ENCODE measurements at regions not wholly inside any gene's neighbourhood (a gene's known extent, or its start where the extent isn't known, plus 50 kb on each side); places are given as distances from the start of the nearest gene placed in this dataset.

- 45 to 55% methylated on average over 3 of the region's 3 CpGs for WGBS, 2 donors
Observed at GRCh38 chr9:108756746-108757490, 98.9 kb downstream of the ACTL7B start.

GRCh38 chr9:108755979-108756378 lies 99.8 kb downstream of the ACTL7B start:
- no peaks in the 10 kb centered on the region for H3K36me3 ChIP-seq (ENCODE audit: control insufficient read depth in 4 of 4, insufficient read depth in 4 of 4, low read length in 4 of 4)
- no peak overlapping the region for H3K27ac ChIP-seq (ENCODE audit: low read depth in 1 of 2, low read length in 1 of 2)
- no peak overlapping the region for H3K4me3 ChIP-seq
- WGBS, 2 donors: 87 to 92% methylated on average over 3 of the region's 3 CpGs
- no peak overlapping the region for H3K9ac ChIP-seq (ENCODE audit: insufficient read depth in 1 of 2, low read length in 2 of 2)
- no peak for TF ChIP-seq CTCF (IDR thresholded peaks at IDR 0.05; ENCODE audit: control extremely low read depth, extremely low read depth)
- H3K27me3 ChIP-seq (ENCODE audit: control insufficient read depth in 3 of 3, insufficient read depth in 3 of 3, low read length in 2 of 3): no peaks in the 10 kb centered on the region
- no peaks in the 10 kb centered on the region for H3K9me3 ChIP-seq (ENCODE audit: control insufficient read depth in 4 of 4, insufficient read depth in 3 of 4, low read length in 3 of 4)
- DNase-seq: no peak
- ATAC-seq (ENCODE audit: insufficient read depth, low FRiP score): no peak
- H3K4me1 ChIP-seq (ENCODE audit: control insufficient read depth in 5 of 5, insufficient read depth in 5 of 5, low read length in 5 of 5): no peaks in the 10 kb centered on the region

More at GRCh38 chr9:108756746-108757490, 98.9 kb downstream of the ACTL7B start:
- Histone ChIP-seq H3K27me3 (ENCODE audit: control insufficient read depth in 3 of 3, insufficient read depth in 3 of 3, low read length in 2 of 3) (no peaks in the 10 kb centered on the region), H3K27ac (ENCODE audit: low read depth in 1 of 2, low read length in 1 of 2) (no peak overlapping the region), H3K9me3 (ENCODE audit: control insufficient read depth in 4 of 4, insufficient read depth in 3 of 4, low read length in 3 of 4) (no peaks in the 10 kb centered on the region), H3K4me3 (no peak overlapping the region), H3K36me3 (ENCODE audit: control insufficient read depth in 4 of 4, insufficient read depth in 4 of 4, low read length in 4 of 4) (no peaks in the 10 kb centered on the region), H3K4me1 (ENCODE audit: control insufficient read depth in 5 of 5, insufficient read depth in 5 of 5, low read length in 5 of 5) (peaks cover 0 to 2% (median 0%) of the 10 kb centered on the region in 5 donors), H3K9ac (ENCODE audit: insufficient read depth in 1 of 2, low read length in 2 of 2) (no peak overlapping the region)
- ATAC-seq (ENCODE audit: insufficient read depth, low FRiP score) (no peak), DNase-seq (no peak)
- TF ChIP-seq CTCF (IDR thresholded peaks at IDR 0.05; ENCODE audit: control extremely low read depth, extremely low read depth): no peak

GRCh38 chr9:108751369-108751768 lies 104.4 kb downstream of the ACTL7B start:
- DNase-seq: no peak
- Histone ChIP-seq H3K4me1 (ENCODE audit: control insufficient read depth in 5 of 5, insufficient read depth in 5 of 5, low read length in 5 of 5) (no peaks in the 10 kb centered on the region), H3K27ac (ENCODE audit: low read depth in 1 of 2, low read length in 1 of 2) (no peak overlapping the region), H3K9me3 (ENCODE audit: control insufficient read depth in 4 of 4, insufficient read depth in 3 of 4, low read length in 3 of 4) (no peaks in the 10 kb centered on the region), H3K9ac (ENCODE audit: insufficient read depth in 1 of 2, low read length in 2 of 2) (no peak overlapping the region), H3K27me3 (ENCODE audit: control insufficient read depth in 3 of 3, insufficient read depth in 3 of 3, low read length in 2 of 3) (no peaks in the 10 kb centered on the region), H3K4me3 (no peak overlapping the region), H3K36me3 (ENCODE audit: control insufficient read depth in 4 of 4, insufficient read depth in 4 of 4, low read length in 4 of 4) (no peaks in the 10 kb centered on the region)
- TF ChIP-seq CTCF (IDR thresholded peaks at IDR 0.05; ENCODE audit: control extremely low read depth, extremely low read depth): no peak
- ATAC-seq (ENCODE audit: insufficient read depth, low FRiP score): no peak
